ENCODE measurements at regions not wholly inside any gene's neighbourhood (a gene's known extent, or its start where the extent isn't known, plus 50 kb on each side); places are given as distances from the start of the nearest gene placed in this dataset.

DNA sequence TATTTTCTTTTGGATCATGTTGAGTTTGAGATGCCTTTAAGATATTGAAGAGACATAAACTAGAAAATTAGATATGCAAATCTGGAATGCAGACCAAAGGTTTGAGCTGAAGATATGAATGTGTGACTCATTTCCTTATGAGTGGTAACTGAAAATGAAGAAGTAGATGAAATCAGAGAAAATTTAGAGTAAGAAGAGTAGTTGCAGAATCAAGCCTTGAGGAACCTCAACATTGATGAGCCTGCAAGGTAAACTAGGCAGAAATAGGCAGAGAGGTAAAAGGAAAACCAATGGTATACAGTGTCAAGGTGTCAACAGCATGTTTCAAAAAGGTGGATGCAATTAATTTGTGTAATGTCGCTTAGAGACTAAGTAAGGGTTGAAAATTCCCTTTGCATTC lies 142.8 kb downstream of the MOSPD2 start:
- TF ChIP-seq CTCF (IDR thresholded peaks at IDR 0.05), result no peak
- no peak for TF ChIP-seq POLR2A (IDR thresholded peaks at IDR 0.05)

Measured in body of pancreas (tissue), 4 donors.